ENCODE measurements at regions not wholly inside any gene's neighbourhood (a gene's known extent, or its start where the extent isn't known, plus 50 kb on each side); places are given as distances from the start of the nearest gene placed in this dataset.

DNA sequence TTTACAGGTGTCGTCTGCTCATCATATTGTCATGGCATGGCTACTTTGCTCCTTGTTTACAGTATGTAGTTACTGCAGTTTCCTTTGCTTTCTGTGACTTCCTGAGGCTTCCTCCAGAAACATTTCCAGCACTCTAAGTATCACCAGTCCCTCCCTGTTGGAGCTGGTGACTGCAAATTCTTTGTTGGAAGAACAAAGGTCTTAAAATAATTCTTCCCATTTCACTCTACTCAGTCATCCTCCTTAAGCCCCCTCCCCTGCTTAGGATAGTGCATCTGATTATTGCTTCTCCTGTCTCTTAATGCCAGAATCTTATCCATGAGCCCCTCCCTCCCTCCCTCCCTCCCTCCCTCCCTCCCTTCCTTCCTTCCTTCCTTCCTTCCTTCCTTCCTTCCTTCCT lies 72.0 kb downstream of the C3orf38 start:
- TF ChIP-seq POLR2A (IDR thresholded peaks at IDR 0.05; ENCODE audit: low read depth, low read length) (no peak), SPI1 (IDR thresholded peaks at IDR 0.05; ENCODE audit: low read depth, low read length) (no peak), TAF1 (IDR thresholded peaks at IDR 0.05; ENCODE audit: low read depth, low read length) (no peak)

Measured in GM12891 (cell line).